ENCODE measurements at regions not wholly inside any gene's neighbourhood (a gene's known extent, or its start where the extent isn't known, plus 50 kb on each side); places are given as distances from the start of the nearest gene placed in this dataset.

- TF ChIP-seq TAF1 (IDR thresholded peaks at IDR 0.05; ENCODE audit: low read depth), result no peak
- no peak for TF ChIP-seq CREB1 (IDR thresholded peaks at IDR 0.05; ENCODE audit: low read depth)
- no peak for TF ChIP-seq RAD21 (IDR thresholded peaks at IDR 0.05; ENCODE audit: low read depth)
- no peak for TF ChIP-seq REST (IDR thresholded peaks at IDR 0.05; ENCODE audit: low read depth)
- no peak for TF ChIP-seq TCF12 (IDR thresholded peaks at IDR 0.05; ENCODE audit: low read depth)
- no peak for TF ChIP-seq EP300 (IDR thresholded peaks at IDR 0.05; ENCODE audit: borderline replicate concordance)
- TF ChIP-seq, protein P1, sequence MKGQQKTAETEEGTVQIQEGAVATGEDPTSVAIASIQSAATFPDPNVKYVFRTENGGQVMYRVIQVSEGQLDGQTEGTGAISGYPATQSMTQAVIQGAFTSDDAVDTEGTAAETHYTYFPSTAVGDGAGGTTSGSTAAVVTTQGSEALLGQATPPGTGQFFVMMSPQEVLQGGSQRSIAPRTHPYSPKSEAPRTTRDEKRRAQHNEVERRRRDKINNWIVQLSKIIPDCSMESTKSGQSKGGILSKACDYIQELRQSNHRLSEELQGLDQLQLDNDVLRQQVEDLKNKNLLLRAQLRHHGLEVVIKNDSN (IDR thresholded peaks at IDR 0.05), result no peak
- TF ChIP-seq CEBPB (IDR thresholded peaks at IDR 0.05), result no peak
Observed at GRCh38 chr3:173225351-173225750, 84.3 kb upstream of the SPATA16 start.
